NCI-H460 (cell line): ENCODE measurements at regions not wholly inside any gene's neighbourhood (a gene's known extent, or its start where the extent isn't known, plus 50 kb on each side); places are given as distances from the start of the nearest gene placed in this dataset.

Source experiments
- DNase-seq: peaks from one replicate; pipeline ENCODE4 v3.0.0-alpha.2; 2016; ENCODE audit warnings: low read depth; ENCODE audit errors: extremely low read depth

DNA sequence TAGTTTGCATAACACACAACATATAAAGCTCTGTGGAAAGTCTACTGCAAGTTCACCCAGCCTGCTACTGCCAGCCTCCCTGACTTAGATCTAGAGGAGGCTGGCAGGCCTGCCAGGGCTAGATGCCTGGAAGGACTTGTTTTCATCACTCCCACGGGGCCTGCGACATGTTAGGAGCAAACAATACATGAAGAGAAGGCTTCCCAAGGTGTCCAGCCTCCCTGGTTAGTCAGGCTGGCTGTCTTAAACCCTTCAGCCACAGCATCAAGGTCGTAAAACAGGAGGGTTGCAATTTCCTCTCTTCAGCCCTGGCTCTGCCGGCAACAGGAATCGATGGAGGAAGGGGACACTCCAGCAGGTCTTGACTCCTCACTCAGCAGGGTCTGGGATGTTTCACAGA, 104.5 kb downstream of the NGF start:
- no peak for DNase-seq

- no peak for DNase-seq
Measured at GRCh38 chr1:115230281-115230680, 107.8 kb downstream of the NGF start.

- no peak for DNase-seq
Measured at GRCh38 chr1:115229016-115229415, 109.0 kb downstream of the NGF start.

DNA sequence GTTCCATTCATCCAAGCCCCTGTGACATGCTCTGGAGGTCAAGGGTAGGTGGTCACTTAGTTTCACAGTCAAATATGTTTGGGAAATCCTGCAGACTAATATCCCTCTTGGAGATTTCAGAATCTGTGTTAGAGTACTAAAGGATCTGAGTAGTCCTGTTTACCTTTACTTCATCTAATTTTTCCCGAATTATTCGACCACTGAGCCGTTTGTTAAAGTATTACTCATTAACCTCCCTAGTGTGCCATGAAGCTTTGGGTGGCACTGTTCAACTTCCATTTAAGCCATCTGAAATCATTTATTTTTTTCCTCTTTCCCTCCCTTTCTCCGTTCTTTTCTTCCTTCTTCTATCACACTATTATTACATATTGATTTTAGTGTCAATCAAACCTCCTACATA, 109.9 kb downstream of the NGF start:
- DNase-seq, result no peak

DNA sequence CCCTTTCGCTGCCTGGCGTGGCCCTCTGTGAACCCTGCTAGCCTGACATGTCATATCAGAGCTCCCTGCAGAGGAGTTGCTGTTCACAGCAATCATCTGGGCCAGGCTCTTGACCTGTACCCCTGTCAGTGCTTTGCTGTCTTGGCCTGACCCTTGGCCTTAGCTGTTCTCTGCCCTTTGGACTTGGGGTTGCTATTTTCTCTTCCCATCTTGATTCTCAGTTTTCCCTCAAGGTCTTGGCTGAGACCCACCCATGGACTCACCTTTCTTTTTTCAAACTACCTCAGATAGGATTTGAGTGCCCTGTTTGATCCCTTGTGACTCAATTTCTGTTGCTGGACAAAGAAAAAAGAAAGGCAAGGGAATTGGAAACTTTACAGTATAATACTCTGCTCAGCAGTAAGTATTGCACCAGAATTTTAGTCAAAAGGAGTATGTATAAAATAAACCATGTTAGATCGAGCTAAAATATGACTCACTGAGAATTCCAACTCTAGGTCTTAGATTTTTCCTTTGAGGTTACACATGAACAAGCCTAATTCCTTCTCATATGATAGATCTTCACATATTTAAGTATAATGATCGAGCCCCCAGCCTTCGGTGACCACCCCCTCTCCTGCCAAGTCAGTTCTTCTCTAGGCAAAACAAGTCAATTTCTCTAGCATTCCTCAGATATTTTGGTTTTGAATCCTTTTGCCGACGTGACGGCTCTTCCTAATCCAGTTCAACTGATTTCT, 110.5 kb downstream of the NGF start:
- no peak for DNase-seq

- DNase-seq, result no peak
Measured at GRCh38 chr1:115225993-115226685, 111.9 kb downstream of the NGF start.

GRCh38 chr1:115224636-115225035, 113.4 kb downstream of the NGF start:
- no peak for DNase-seq

- DNase-seq, result no peak
Measured at GRCh38 chr1:115222616-115223402, 115.2 kb downstream of the NGF start.

- no peak for DNase-seq
Measured at GRCh38 chr1:115220340-115221270, 117.4 kb downstream of the NGF start.

DNA sequence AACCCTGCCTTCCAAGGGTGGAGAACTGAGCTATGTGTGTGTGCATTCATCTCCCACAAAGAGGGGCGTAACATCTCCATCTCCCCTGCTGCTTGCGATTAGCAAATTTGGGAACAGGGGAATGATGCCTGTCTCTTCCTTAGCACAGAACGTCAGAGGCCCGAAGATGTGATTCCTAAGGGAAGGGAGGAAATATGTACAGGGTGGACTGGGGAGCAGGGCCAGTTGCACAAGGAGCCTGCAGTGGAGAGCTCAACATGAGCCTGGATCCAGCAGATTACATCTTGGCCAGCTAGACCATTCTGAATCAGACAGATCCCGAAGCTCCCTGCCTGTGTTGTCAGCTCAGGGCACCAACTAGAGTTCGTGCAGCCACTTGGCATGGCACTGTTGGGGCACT, 118.1 kb downstream of the NGF start:
- DNase-seq, result no peak

DNA sequence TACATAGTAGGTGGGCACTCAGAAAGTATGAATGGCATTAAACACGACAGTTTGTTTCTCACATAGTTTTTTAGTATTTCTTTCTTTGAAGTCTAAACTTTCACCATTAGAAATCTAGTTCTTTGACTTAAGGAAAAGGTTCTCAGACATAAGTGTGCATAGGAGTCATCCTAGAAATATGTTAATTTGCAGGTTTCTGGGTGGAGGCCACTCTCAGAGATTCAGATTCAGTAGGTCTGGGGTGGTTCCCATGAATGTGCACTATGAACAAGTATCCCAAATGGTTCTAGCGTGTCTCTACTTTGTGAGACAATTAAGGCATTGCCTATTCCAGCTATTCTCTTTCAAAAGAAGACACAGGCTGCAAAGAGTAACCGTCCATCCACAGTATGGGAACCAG, 119.3 kb downstream of the NGF start:
- DNase-seq, result no peak

DNA sequence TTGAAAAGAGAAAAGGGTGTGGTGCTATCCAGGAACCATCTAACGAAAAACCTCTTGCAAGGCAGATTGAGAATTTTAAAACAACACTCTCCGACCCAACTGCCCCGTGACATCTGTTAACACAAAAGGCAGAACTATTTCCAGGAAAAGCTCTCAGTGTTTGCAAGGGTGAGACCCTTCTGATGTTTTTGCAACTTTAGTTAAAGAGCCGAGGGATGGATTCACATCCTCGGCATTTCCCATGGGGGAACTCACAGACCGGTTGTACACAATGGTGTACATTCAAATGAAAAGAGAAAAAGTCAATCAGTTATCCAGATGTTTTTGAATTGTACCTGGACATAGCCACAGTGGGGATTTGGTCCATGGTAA, 120.0 kb downstream of the NGF start:
- no peak for DNase-seq

- no peak for DNase-seq
Measured at GRCh38 chr1:115217150-115218033, 120.7 kb downstream of the NGF start.

DNA sequence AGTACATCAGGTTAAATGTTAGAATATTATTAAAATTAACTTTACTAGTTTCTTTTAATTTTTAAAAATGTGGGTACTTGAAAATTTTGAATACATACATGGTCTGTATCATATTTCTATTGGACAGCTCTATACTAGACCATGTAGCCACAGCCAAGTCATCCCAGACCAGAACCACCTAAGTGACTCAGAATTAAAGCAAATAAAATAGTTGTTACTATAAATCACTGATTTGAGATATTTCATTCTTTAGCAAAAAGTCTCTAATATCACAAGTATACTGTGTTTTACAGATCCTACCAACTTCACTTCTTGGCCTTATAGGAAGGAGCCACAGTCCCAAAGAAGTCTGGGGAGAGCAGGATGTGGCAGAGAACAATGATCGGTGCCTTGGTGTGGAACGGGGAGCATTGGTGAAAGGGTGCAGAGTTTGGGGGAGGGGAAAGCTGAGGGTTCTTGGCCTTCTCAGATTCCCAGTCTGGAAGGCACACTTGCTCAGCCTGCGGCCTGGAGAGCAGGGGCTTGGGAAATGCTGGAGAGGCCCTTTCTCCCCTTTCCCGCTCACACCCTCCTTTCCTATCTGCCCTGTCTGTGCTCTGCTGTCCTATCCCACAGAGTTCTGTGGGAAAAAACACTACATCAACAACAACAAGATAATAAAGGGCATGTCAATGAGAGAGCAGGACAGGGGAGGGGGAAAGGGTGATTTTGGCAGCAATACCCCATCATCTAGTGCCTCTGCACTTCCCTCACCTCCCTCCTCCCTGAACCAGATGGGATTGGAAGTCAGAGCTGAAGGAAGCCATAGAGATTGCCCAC, 122.1 kb downstream of the NGF start:
- no peak for DNase-seq

DNA sequence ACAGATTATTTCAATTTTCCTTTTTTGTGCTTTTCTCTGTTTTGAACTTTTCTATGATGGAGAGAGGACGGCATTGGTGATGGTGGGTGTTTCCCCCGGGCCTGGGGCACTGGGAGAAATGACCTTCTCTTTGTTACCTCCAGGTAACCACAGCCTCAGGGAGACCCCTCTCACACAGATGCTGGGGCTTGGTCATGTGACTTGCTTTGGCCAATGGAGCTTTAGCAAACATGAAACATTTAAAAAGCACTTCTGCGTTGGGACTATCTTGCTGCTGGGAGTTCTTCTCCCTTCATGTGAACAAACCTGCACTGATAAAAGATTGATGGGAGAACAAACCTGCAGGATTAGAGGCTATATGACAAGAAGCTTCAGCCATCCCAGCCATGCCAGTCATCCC, 122.9 kb downstream of the NGF start:
- no peak for DNase-seq

DNA sequence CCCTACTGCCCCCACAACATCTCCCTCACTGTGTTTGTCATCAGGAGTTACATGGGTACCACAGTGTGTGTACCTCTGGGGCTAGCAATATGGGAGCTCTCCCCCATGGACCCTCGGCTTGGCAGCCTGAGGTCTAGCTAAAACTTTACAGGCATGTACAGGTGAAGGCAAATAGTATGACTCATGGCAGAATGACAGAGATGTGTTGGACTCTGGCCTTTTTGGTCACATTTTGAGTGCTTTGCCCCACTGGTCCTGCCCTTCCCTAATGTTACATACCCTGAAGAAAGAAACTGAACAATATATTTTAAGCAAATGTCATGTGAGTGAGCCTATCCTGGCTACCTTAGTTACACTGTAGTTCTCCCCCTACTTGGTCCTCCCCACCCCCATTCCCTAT, 124.0 kb downstream of the NGF start:
- no peak for DNase-seq

GRCh38 chr1:115213130-115213529, 123.8 kb upstream of the TSPAN2 start:
- DNase-seq, result no peak

- no peak for DNase-seq
Measured at GRCh38 chr1:115211071-115211745, 121.9 kb upstream of the TSPAN2 start.
